HCT116 (cell line): ENCODE measurements at regions not wholly inside any gene's neighbourhood (a gene's known extent, or its start where the extent isn't known, plus 50 kb on each side); places are given as distances from the start of the nearest gene placed in this dataset.
"Not testable (repeated sequence)": the region's sequence is repeated elsewhere in the genome, so short reads cannot be mapped to it uniquely, and the experiment has no call there.

ENCODE experiments used
- ATAC-seq: fragments of 200-7000 bp; cut with Tn5 transposase; 2 replicates; pipeline ENCODE4 v1.9.1; 2020; ENCODE audit warnings: mild to moderate bottlenecking, moderate library complexity
- BruUV-seq: library from RNA; stranded (reverse); fragments of 400-500 nt; replicated peaks from 2 replicates; lab custom pipeline; 2021; lab: Mats Ljungman, UMichigan
- CTCF ChIA-PET: fragments of 300-600 bp; sonication (Branson Sonifier 250); formaldehyde crosslinking; loops from one replicate; lab custom pipeline; 2021; ENCODE audit warnings: antibody characterized with exemption; lab: Charles Lee
- POLR2A ChIA-PET: fragments of 300-600, 350-600 bp; sonication (Branson Sonifier 250); formaldehyde crosslinking; loops from one replicate; lab custom pipeline; 2021; ENCODE audit warnings: antibody characterized with exemption; lab: Charles Lee
- RAD21 ChIA-PET, 2 experiments: fragments of 300-600 bp; sonication (Branson Sonifier 250); formaldehyde crosslinking; loops; one replicate each; lab custom pipeline; 2023; ENCODE audit warnings: low total read pairs in 2 of 2; ENCODE audit not compliant: uncharacterized antibody in 2 of 2, unreplicated experiment in 2 of 2, low non-redundant PET in 1 of 2; lab: Charles Lee
- DNase-seq: peaks from one replicate; pipeline ENCODE4 v3.0.0-alpha.2; 2010; ENCODE audit warnings: low read depth, low spot score
- H2AFZ ChIP-seq: fragments of 200-600 bp; shearing (Covaris generic), sonication (generic); 2 replicates; pipeline ENCODE4 v1.6.1; 2017; ENCODE audit warnings: low read depth, mixed run types, mixed read lengths, antibody characterized with exemption, low read length; ENCODE audit not compliant: poor library complexity, severe bottlenecking
- H3K27ac ChIP-seq: 2 replicates; pipeline ENCODE4 v1.5.1; 2012; ENCODE audit warnings: low read depth, low read length
- H3K27me3 ChIP-seq: fragments of 200-600 bp; sonication (generic); 2 replicates; pipeline ENCODE4 v1.6.1; 2016; ENCODE audit warnings: mixed run types, low read length, mixed read lengths; ENCODE audit not compliant: insufficient read depth
- H3K36me3 ChIP-seq, 2 experiments: fragments of 200-500 bp in 1 of 2; fragments of 200-600 bp in 1 of 2; sonication (Bioruptor generic) in 1 of 2; sonication (generic) in 1 of 2; 2 replicates each; pipeline versions ENCODE4 v1.5.1 to v1.6.1; 2014 to 2016; ENCODE audit warnings: low read length in 2 of 2, inconsistent platforms in 1 of 2, mixed read lengths in 1 of 2, mixed run types in 1 of 2; ENCODE audit not compliant: insufficient read depth in 2 of 2, control insufficient read depth in 1 of 2
- H3K4me1 ChIP-seq, 2 experiments: fragments of 200-600 bp in 1 of 2; sonication (generic) in 1 of 2; 2 replicates each; pipeline versions ENCODE4 v1.5.1 to v1.6.1; 2012 to 2017; ENCODE audit warnings: low read length in 2 of 2, inconsistent platforms in 1 of 2, mild to moderate bottlenecking in 1 of 2, mixed read lengths in 1 of 2, mixed run types in 1 of 2, moderate library complexity in 1 of 2; ENCODE audit not compliant: insufficient read depth in 2 of 2, control insufficient read depth in 1 of 2
- H3K4me2 ChIP-seq: fragments of 200-600 bp; sonication (generic); 2 replicates; pipeline ENCODE4 v1.6.1; 2017; ENCODE audit warnings: mixed run types, low read length, mixed read lengths
- H3K4me3 ChIP-seq, 2 experiments: fragments of 200-600 bp in 1 of 2; sonication (generic) in 1 of 2; replicated peaks in 1 of 2; 2 replicates each; pipeline ENCODE4 v1.5.1; 2011 to 2016; ENCODE audit warnings: low read length in 2 of 2, control low read depth in 1 of 2, low read depth in 1 of 2, mild to moderate bottlenecking in 1 of 2, mixed read lengths in 1 of 2, mixed run types in 1 of 2
- H3K79me2 ChIP-seq: fragments of 200-600 bp; sonication (generic); 2 replicates; pipeline ENCODE4 v1.6.1; 2017; ENCODE audit warnings: mild to moderate bottlenecking, mixed run types, low read length, moderate library complexity, mixed read lengths; ENCODE audit not compliant: insufficient read depth
- H3K9ac ChIP-seq: fragments of 200-600 bp; sonication (generic); 2 replicates; pipeline ENCODE4 v1.6.1; 2016; ENCODE audit warnings: low read length, mixed read lengths
- H3K9me2 ChIP-seq: fragments of 200-600 bp; sonication (generic), shearing (Covaris generic); 2 replicates; pipeline ENCODE4 v1.6.1; 2017; ENCODE audit warnings: mixed run types, mild to moderate bottlenecking, moderate library complexity; ENCODE audit not compliant: insufficient read depth
- H3K9me3 ChIP-seq, 2 experiments: fragments of 200-500 bp in 1 of 2; fragments of 200-600 bp in 1 of 2; sonication (Bioruptor generic) in 1 of 2; sonication (generic) in 1 of 2; 2 replicates each; pipeline ENCODE4 v1.6.1; 2014 to 2017; ENCODE audit warnings: low read length in 2 of 2, mixed read lengths in 2 of 2, inconsistent platforms in 1 of 2, low read depth in 1 of 2, mild to moderate bottlenecking in 1 of 2, mixed run types in 1 of 2, moderate library complexity in 1 of 2; ENCODE audit not compliant: control insufficient read depth in 1 of 2, insufficient read depth in 1 of 2
- H4K20me1 ChIP-seq: fragments of 200-600 bp; sonication (generic), shearing (Covaris generic); 2 replicates; pipeline ENCODE4 v1.6.1; 2017; ENCODE audit warnings: mixed run types, mild to moderate bottlenecking, moderate library complexity; ENCODE audit not compliant: insufficient read depth
- ATF3 ChIP-seq: IDR thresholded peaks from 2 replicates; pipeline ENCODE4 v1.6.1; 2012
- CEBPB ChIP-seq: IDR thresholded peaks from 2 replicates; pipeline ENCODE4 v1.6.1; 2012; ENCODE audit warnings: low read depth
- POLR2AphosphoS5 ChIP-seq: IDR thresholded peaks from 2 replicates; pipeline ENCODE4 v1.6.1; 2011; ENCODE audit warnings: mild to moderate bottlenecking, low read depth, low read length, moderate library complexity
- SP1 ChIP-seq: IDR thresholded peaks from 2 replicates; pipeline ENCODE4 v1.6.1; 2012; ENCODE audit warnings: low read depth
- TCF7L2 ChIP-seq: IDR thresholded peaks from 2 replicates; pipeline ENCODE4 v1.7.0; 2011; ENCODE audit warnings: borderline replicate concordance, inconsistent platforms; ENCODE audit not compliant: insufficient read depth, insufficient read length; ENCODE audit errors: extremely low read depth
- ZFX ChIP-seq: fragments of 450-650 bp; IDR thresholded peaks from 2 replicates; pipeline ENCODE4 v1.6.1; 2017
- ZNF274 ChIP-seq: fragments of 200-500 bp; sonication (Bioruptor generic); IDR thresholded peaks from 2 replicates; pipeline ENCODE4 v1.6.1; 2014; ENCODE audit warnings: mild to moderate bottlenecking, low read depth, low read length, inconsistent platforms
- intact Hi-C: fragments of 100-400 bp; cut with micrococcal nuclease; formaldehyde crosslinking; loops from 2 replicates; pipeline ENCODE4 v1.10.0; 2022
- TF ChIP-seq, protein P1 (sequence below), 3 experiments: fragments of 200-600 bp in 1 of 3; sonication (generic) in 1 of 3; IDR thresholded peaks in 2 of 3; conservative IDR thresholded peaks in 1 of 3; 2 replicates each; pipeline ENCODE4 v1.5.1; 2012 to 2017; ENCODE audit warnings: low read depth in 2 of 3, low read length in 2 of 3, antibody characterized with exemption in 1 of 3, borderline replicate concordance in 1 of 3, control low read depth in 1 of 3, mild to moderate bottlenecking in 1 of 3, mixed read lengths in 1 of 3, mixed run types in 1 of 3, moderate library complexity in 1 of 3; ENCODE audit not compliant: insufficient read depth in 1 of 3

- RAD21 ChIA-PET, result no interaction called here
- DNase-seq, result no peak
- no peak for ATAC-seq
- TF ChIP-seq ZFX, result no peak
- TF ChIP-seq, protein P1, sequence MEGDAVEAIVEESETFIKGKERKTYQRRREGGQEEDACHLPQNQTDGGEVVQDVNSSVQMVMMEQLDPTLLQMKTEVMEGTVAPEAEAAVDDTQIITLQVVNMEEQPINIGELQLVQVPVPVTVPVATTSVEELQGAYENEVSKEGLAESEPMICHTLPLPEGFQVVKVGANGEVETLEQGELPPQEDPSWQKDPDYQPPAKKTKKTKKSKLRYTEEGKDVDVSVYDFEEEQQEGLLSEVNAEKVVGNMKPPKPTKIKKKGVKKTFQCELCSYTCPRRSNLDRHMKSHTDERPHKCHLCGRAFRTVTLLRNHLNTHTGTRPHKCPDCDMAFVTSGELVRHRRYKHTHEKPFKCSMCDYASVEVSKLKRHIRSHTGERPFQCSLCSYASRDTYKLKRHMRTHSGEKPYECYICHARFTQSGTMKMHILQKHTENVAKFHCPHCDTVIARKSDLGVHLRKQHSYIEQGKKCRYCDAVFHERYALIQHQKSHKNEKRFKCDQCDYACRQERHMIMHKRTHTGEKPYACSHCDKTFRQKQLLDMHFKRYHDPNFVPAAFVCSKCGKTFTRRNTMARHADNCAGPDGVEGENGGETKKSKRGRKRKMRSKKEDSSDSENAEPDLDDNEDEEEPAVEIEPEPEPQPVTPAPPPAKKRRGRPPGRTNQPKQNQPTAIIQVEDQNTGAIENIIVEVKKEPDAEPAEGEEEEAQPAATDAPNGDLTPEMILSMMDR (IDR thresholded peaks at IDR 0.05 in 2 of 3, conservative IDR thresholded peaks at IDR 0.05 in 1 of 3; ENCODE audit: borderline replicate concordance in 1 of 3, insufficient read depth in 1 of 3, low read depth in 2 of 3, low read length in 2 of 3), result no peak
- no peak for TF ChIP-seq TCF7L2
- TF ChIP-seq CEBPB, result no peak
- TF ChIP-seq SP1, result no peak
- TF ChIP-seq ATF3, result no peak
- no peak for TF ChIP-seq POLR2AphosphoS5
- TF ChIP-seq ZNF274, result no peak
- H3K9ac ChIP-seq, result no peak overlapping the region
- H3K9me2 ChIP-seq, result no peaks in the 10 kb centered on the region
- H3K4me2 ChIP-seq, result no peak overlapping the region
- CTCF ChIA-PET, result no interaction called here
- intact Hi-C loops, result no loop called here
- no peaks in the 10 kb centered on the region for H3K4me1 ChIP-seq
- no peak overlapping the region for H3K4me3 ChIP-seq
- no peaks in the 10 kb centered on the region for H4K20me1 ChIP-seq
- H3K79me2 ChIP-seq, result no peaks in the 10 kb centered on the region
- no peak overlapping the region for H3K27ac ChIP-seq
- H3K36me3 ChIP-seq, result no peaks in the 10 kb centered on the region
- H2AFZ ChIP-seq, result no peak overlapping the region
- BruUV-seq, result no TSS peak
- no peaks in the 10 kb centered on the region; the same call in 1 of the 2 replicates for H3K27me3 ChIP-seq
- POLR2A ChIA-PET, result no interaction called here
- H3K9me3 ChIP-seq, result no peaks in the 10 kb centered on the region
Measured at GRCh38 chrX:912677-913076, 282.1 kb downstream of the SHOX start.

DNA sequence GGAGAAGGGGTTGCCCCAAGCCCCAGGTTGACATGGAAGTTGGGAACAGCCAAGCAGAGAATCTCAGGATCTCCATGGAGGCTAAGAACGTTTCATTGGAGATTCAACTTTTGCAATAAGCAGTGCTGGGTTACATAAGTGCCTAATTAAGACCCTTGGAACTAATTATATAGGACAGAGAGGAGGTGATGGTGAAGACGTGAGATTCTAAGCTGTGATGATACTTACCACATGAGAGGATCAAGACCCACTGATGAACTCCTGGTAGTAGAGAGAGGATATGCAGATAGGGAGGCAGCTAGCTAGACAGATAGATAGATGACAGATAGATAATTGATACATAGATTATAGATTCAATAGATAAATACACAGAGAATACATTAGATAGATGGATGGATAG, 278.5 kb downstream of the SHOX start:
- RAD21 ChIA-PET, H3K9me3 ChIP-seq, DNase-seq, POLR2A ChIA-PET, intact Hi-C loops, H3K4me3 ChIP-seq, H3K9ac ChIP-seq, H3K36me3 ChIP-seq, H3K79me2 ChIP-seq, H3K4me2 ChIP-seq, H3K9me2 ChIP-seq, H2AFZ ChIP-seq, ATAC-seq, H4K20me1 ChIP-seq, H3K27ac ChIP-seq, CTCF ChIA-PET, BruUV-seq, H3K27me3 ChIP-seq, H3K4me1 ChIP-seq: not testable (repeated sequence)
